Gastrocnemius medialis (tissue), 4 donors: ENCODE measurements at regions not wholly inside any gene's neighbourhood (a gene's known extent, or its start where the extent isn't known, plus 50 kb on each side); places are given as distances from the start of the nearest gene placed in this dataset.

ENCODE experiments used
- ATAC-seq, 2 donors: fragments of 150-250 bp; one replicate each; pipeline ENCODE4 v1.9.1; 2016
- DNase-seq, 2 donors: peaks; one replicate each; pipeline ENCODE4 v3.0.0-alpha.2; 2019
- H3K27ac ChIP-seq, 4 donors: fragments of 200-600 bp; sonication (generic); 1 replicate in 1 of 4; 2 replicates in 3 of 4; pipeline ENCODE4 v1.5.1; 2016 to 2018; ENCODE audit warnings: mild to moderate bottlenecking in 2 of 4, moderate library complexity in 1 of 4
- H3K27me3 ChIP-seq, 3 donors: fragments of 200-600 bp; sonication (generic) in 2 of 3; 1 replicate in 1 of 3; 2 replicates in 2 of 3; pipeline versions ENCODE4 v1.5.1 to v1.6.0; 2016 to 2019; ENCODE audit warnings: mild to moderate bottlenecking in 1 of 3, moderate library complexity in 1 of 3
- H3K36me3 ChIP-seq, 2 donors: fragments of 200-600 bp; sonication (generic) in 1 of 2; one replicate each; pipeline ENCODE4 v1.5.1; 2017 to 2018
- H3K4me1 ChIP-seq, 2 donors: fragments of 200-600 bp; sonication (generic) in 1 of 2; one replicate each; pipeline ENCODE4 v1.5.1; 2016 to 2017; ENCODE audit warnings: mild to moderate bottlenecking in 2 of 2
- H3K4me3 ChIP-seq, 4 donors: fragments of 200-600 bp; sonication (generic) in 3 of 4; 1 replicate in 1 of 4; 2 replicates in 3 of 4; pipeline ENCODE4 v1.5.1; 2016 to 2019; ENCODE audit warnings: mild to moderate bottlenecking in 2 of 4
- H3K9me3 ChIP-seq, 3 donors: fragments of 200-600 bp; sonication (generic) in 2 of 3; 1 replicate in 1 of 3; 2 replicates in 2 of 3; pipeline ENCODE4 v1.5.1; 2016 to 2019
- CTCF ChIP-seq, 5 experiments: fragments of 450-650 bp in 3 of 5; fragments of 200-600 bp in 2 of 5; sonication (generic) in 2 of 5; IDR thresholded peaks in 4 of 5; conservative IDR thresholded peaks in 1 of 5; 1 replicate in 4 of 5; 2 replicates in 1 of 5; pipeline ENCODE4 v1.5.1; 2016 to 2019; ENCODE audit warnings: antibody characterized with exemption in 5 of 5, mild to moderate bottlenecking in 3 of 5, moderate library complexity in 3 of 5
- POLR2A ChIP-seq, 2 donors: fragments of 450-650 bp; IDR thresholded peaks; one replicate each; pipeline ENCODE4 v1.6.1; 2017; ENCODE audit warnings: antibody characterized with exemption in 2 of 2, mild to moderate bottlenecking in 2 of 2, moderate library complexity in 2 of 2
- in situ Hi-C, 4 donors: fragments of 200-750 bp; cut with MboI; loops; one replicate each; pipeline versions ENCODE4 v1.15.0 to v1.8.0; 2017; ENCODE audit warnings: low sequenced_read_pairs in 4 of 4
- intact Hi-C: fragments of 100-400 bp; cut with DNase I; formaldehyde crosslinking; loops from one replicate; pipeline ENCODE4 v1.15.1; 2023; ENCODE audit warnings: low total_unique reads

GRCh38 chr17:74028354-74029116 lies 174.9 kb upstream of the RPL38 start:
- TF ChIP-seq CTCF (IDR thresholded peaks at IDR 0.05 in 4 of 5, conservative IDR thresholded peaks at IDR 0.05 in 1 of 5) (no peak), POLR2A (IDR thresholded peaks at IDR 0.05) (no peak)
- Histone ChIP-seq H3K27me3 (peaks cover 0 to 3% (median 0%) of the 10 kb centered on the region in 3 donors), H3K4me1 (no peaks in the 10 kb centered on the region), H3K4me3 (no peak overlapping the region), H3K27ac (no peak overlapping the region), H3K9me3 (no peaks in the 10 kb centered on the region), H3K36me3 (no peaks in the 10 kb centered on the region)
- in situ Hi-C loops (loop anchor here in 1 of 4 donors (25.0 kb wide), 1 partner anchor 91 kb away; no protein-coding TSS in a partner anchor), intact Hi-C loops (no loop called here)
- DNase-seq (no peak), ATAC-seq (no peak)

- Histone ChIP-seq H3K9me3 (no peaks in the 10 kb centered on the region), H3K4me3 (no peak overlapping the region), H3K27me3 (peaks cover 0 to 3% (median 0%) of the 10 kb centered on the region in 3 donors), H3K36me3 (no peaks in the 10 kb centered on the region), H3K27ac (no peak overlapping the region), H3K4me1 (no peaks in the 10 kb centered on the region)
- in situ Hi-C loops = loop anchor here in 1 of 4 donors (25.0 kb wide), 1 partner anchor 94 kb away; no protein-coding TSS in a partner anchor
- ATAC-seq (no peak), DNase-seq (no peak)
- TF ChIP-seq CTCF (IDR thresholded peaks at IDR 0.05 in 4 of 5, conservative IDR thresholded peaks at IDR 0.05 in 1 of 5) (no peak), POLR2A (IDR thresholded peaks at IDR 0.05) (no peak)
- intact Hi-C loops = no loop called here
Observed at GRCh38 chr17:74031316-74032090, 172.0 kb upstream of the RPL38 start.

GRCh38 chr17:74032222-74032621 lies 171.3 kb upstream of the RPL38 start:
- Histone ChIP-seq H3K4me3 (no peak overlapping the region), H3K27me3 (peaks cover 0 to 3% (median 0%) of the 10 kb centered on the region in 3 donors), H3K9me3 (no peaks in the 10 kb centered on the region), H3K27ac (no peak overlapping the region), H3K36me3 (no peaks in the 10 kb centered on the region), H3K4me1 (no peaks in the 10 kb centered on the region)
- intact Hi-C loops (no loop called here), in situ Hi-C loops (loop anchor here in 1 of 4 donors (25.0 kb wide), 1 partner anchor 95 kb away; no protein-coding TSS in a partner anchor)
- DNase-seq = no peak
- no peak for TF ChIP-seq CTCF (IDR thresholded peaks at IDR 0.05 in 4 of 5, conservative IDR thresholded peaks at IDR 0.05 in 1 of 5)
- TF ChIP-seq POLR2A (IDR thresholded peaks at IDR 0.05) = no peak
- ATAC-seq = no peak

- Histone ChIP-seq H3K36me3 (no peaks in the 10 kb centered on the region), H3K27me3 (no peaks in the 10 kb centered on the region), H3K27ac (no peak overlapping the region), H3K4me3 (no peak overlapping the region), H3K4me1 (peaks cover 0 to 3% of the 10 kb centered on the region in 2 donors), H3K9me3 (no peaks in the 10 kb centered on the region)
- in situ Hi-C loops (loop anchor here in 1 of 4 donors (25.0 kb wide), 1 partner anchor 100 kb away; no protein-coding TSS in a partner anchor), intact Hi-C loops (no loop called here)
- TF ChIP-seq POLR2A (IDR thresholded peaks at IDR 0.05) = no peak
- TF ChIP-seq CTCF (IDR thresholded peaks at IDR 0.05 in 4 of 5, conservative IDR thresholded peaks at IDR 0.05 in 1 of 5) = no peak
- ATAC-seq (no peak), DNase-seq (no peak)
Observed at GRCh38 chr17:74037320-74037719, 166.2 kb upstream of the RPL38 start.
